A673 (cell line): ENCODE measurements at regions not wholly inside any gene's neighbourhood (a gene's known extent, or its start where the extent isn't known, plus 50 kb on each side); places are given as distances from the start of the nearest gene placed in this dataset.

ENCODE experiments used
- BruUV-seq: library from RNA; stranded (reverse); fragments of 400-500 nt; replicated peaks from 2 replicates; lab custom pipeline; 2021; lab: Mats Ljungman, UMichigan
- CTCF ChIA-PET: fragments of 300-600 bp; sonication (Branson Sonifier 250); formaldehyde crosslinking; loops from one replicate; lab custom pipeline; 2022; ENCODE audit warnings: antibody characterized with exemption; lab: Charles Lee
- POLR2A ChIA-PET: fragments of 300-600 bp; sonication (Branson Sonifier 250); formaldehyde crosslinking; loops from one replicate; lab custom pipeline; 2022; ENCODE audit warnings: antibody characterized with exemption; ENCODE audit not compliant: low non-redundant PET; lab: Charles Lee
- DNase-seq: peaks from one replicate; pipeline ENCODE4 v3.0.0-alpha.2; 2015; ENCODE audit warnings: low spot score
- H3K27ac ChIP-seq: fragments of 200-600 bp; sonication (generic); 2 replicates; pipeline ENCODE4 v1.5.1; 2016; ENCODE audit warnings: mixed run types, low read depth, mild to moderate bottlenecking, mixed read lengths, antibody characterized with exemption, low read length; ENCODE audit not compliant: poor library complexity, severe bottlenecking
- H3K27me3 ChIP-seq: fragments of 200-600 bp; sonication (generic); replicated peaks from 2 replicates; pipeline ENCODE4 v1.6.1; 2017; ENCODE audit warnings: mixed run types, low read depth, mild to moderate bottlenecking, mixed read lengths, antibody characterized with exemption, low read length; ENCODE audit not compliant: insufficient read depth, poor library complexity
- H3K36me3 ChIP-seq: fragments of 200-600 bp; sonication (generic); 2 replicates; pipeline ENCODE4 v1.6.1; 2016; ENCODE audit warnings: mixed run types, mild to moderate bottlenecking, mixed read lengths, antibody characterized with exemption, low read length; ENCODE audit not compliant: insufficient read depth, poor library complexity, severe bottlenecking
- H3K4me1 ChIP-seq: fragments of 200-600 bp; sonication (generic); 2 replicates; pipeline ENCODE4 v1.6.1; 2017; ENCODE audit warnings: mixed run types, mild to moderate bottlenecking, mixed read lengths, antibody characterized with exemption, low read length; ENCODE audit not compliant: insufficient read depth, poor library complexity, severe bottlenecking
- H3K4me3 ChIP-seq: fragments of 200-600 bp; sonication (generic); 2 replicates; pipeline ENCODE4 v1.5.1; 2016; ENCODE audit warnings: low read depth, mixed run types, mild to moderate bottlenecking, mixed read lengths, low read length; ENCODE audit not compliant: poor library complexity, severe bottlenecking
- H3K9me3 ChIP-seq: fragments of 200-600 bp; sonication (generic); 2 replicates; pipeline ENCODE4 v1.6.1; 2016; ENCODE audit warnings: mixed run types, low read depth, mild to moderate bottlenecking, mixed read lengths, antibody characterized with exemption, low read length; ENCODE audit not compliant: poor library complexity, severe bottlenecking
- EZH2 ChIP-seq: fragments of 200-600 bp; sonication (generic); IDR thresholded peaks from 2 replicates; pipeline ENCODE4 v1.6.1; 2017; ENCODE audit warnings: borderline replicate concordance, low read depth, mild to moderate bottlenecking, mixed read lengths, antibody characterized with exemption, low read length; ENCODE audit not compliant: poor library complexity, severe bottlenecking
- intact Hi-C: fragments of 100-400 bp; cut with micrococcal nuclease; formaldehyde crosslinking; loops from one replicate; pipeline ENCODE4 v1.10.0; 2022; ENCODE audit not compliant: unreplicated experiment
- TF ChIP-seq, protein P1 (sequence below): fragments of 300-800, 200-600 bp; sonication (generic); conservative IDR thresholded peaks from 2 replicates; pipeline ENCODE4 v1.5.1; 2017; ENCODE audit warnings: low read depth, mild to moderate bottlenecking, antibody characterized with exemption, low read length, moderate library complexity, mixed read lengths

DNA sequence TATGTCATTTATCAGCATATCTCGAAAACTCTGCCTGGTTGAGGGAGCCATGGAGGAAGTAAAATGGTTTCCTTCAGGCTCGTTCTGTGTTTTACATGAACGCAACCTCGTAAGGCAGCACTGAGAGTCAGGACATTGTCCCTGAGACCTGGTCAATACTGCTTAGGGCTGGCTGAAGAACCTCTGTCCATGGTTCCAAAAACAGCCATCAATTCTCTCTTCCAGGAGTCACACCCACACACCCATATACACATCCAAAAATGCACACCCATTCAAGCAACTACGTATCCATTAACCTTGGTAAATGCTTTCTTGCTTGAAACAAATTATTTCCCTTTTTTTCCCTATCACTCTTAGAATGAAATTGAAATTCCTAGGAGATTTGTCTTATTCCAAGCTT, 91.0 kb upstream of the CHL1 start:
- BruUV-seq: no TSS peak
- H3K27ac ChIP-seq: no peak overlapping the region
- DNase-seq: no peak
- H3K4me3 ChIP-seq: no peak overlapping the region
- intact Hi-C loops: no loop called here
- H3K36me3 ChIP-seq: no peaks in the 10 kb centered on the region
- no peaks in the 10 kb centered on the region for H3K27me3 ChIP-seq
- POLR2A ChIA-PET: no interaction called here
- CTCF ChIA-PET: no interaction called here
- no peak for TF ChIP-seq EZH2
- TF ChIP-seq, protein P1, sequence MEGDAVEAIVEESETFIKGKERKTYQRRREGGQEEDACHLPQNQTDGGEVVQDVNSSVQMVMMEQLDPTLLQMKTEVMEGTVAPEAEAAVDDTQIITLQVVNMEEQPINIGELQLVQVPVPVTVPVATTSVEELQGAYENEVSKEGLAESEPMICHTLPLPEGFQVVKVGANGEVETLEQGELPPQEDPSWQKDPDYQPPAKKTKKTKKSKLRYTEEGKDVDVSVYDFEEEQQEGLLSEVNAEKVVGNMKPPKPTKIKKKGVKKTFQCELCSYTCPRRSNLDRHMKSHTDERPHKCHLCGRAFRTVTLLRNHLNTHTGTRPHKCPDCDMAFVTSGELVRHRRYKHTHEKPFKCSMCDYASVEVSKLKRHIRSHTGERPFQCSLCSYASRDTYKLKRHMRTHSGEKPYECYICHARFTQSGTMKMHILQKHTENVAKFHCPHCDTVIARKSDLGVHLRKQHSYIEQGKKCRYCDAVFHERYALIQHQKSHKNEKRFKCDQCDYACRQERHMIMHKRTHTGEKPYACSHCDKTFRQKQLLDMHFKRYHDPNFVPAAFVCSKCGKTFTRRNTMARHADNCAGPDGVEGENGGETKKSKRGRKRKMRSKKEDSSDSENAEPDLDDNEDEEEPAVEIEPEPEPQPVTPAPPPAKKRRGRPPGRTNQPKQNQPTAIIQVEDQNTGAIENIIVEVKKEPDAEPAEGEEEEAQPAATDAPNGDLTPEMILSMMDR: no peak
- no peaks in the 10 kb centered on the region for H3K4me1 ChIP-seq
- H3K9me3 ChIP-seq: no peaks in the 10 kb centered on the region

DNA sequence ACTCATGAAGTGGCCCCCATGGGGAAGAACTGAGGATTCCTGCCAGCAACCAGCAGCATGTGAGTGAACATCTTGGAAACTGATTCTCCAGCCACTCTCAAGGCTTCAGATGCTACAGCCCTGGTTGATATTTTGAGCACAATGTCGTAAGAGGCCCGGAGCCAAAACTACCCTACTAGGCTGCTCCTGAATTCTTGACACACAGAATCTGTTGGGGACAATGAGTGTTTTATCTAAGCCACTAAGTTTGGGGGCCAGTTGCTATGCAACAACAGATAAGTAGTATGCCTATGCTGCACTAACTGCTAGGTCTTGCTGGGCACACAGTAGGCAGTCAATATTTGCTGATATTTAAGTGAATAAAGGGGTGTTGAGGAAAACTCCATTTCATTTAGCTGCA, 89.9 kb upstream of the CHL1 start:
- BruUV-seq: no TSS peak
- Histone ChIP-seq H3K27me3 (no peaks in the 10 kb centered on the region), H3K4me1 (no peaks in the 10 kb centered on the region), H3K4me3 (no peak overlapping the region), H3K9me3 (no peaks in the 10 kb centered on the region), H3K36me3 (no peaks in the 10 kb centered on the region), H3K27ac (no peak overlapping the region)
- intact Hi-C loops: no loop called here
- TF ChIP-seq, protein P1: no peak
- TF ChIP-seq EZH2: no peak
- no peak for DNase-seq
- ChIA-PET POLR2A (no interaction called here), CTCF (no interaction called here)

DNA sequence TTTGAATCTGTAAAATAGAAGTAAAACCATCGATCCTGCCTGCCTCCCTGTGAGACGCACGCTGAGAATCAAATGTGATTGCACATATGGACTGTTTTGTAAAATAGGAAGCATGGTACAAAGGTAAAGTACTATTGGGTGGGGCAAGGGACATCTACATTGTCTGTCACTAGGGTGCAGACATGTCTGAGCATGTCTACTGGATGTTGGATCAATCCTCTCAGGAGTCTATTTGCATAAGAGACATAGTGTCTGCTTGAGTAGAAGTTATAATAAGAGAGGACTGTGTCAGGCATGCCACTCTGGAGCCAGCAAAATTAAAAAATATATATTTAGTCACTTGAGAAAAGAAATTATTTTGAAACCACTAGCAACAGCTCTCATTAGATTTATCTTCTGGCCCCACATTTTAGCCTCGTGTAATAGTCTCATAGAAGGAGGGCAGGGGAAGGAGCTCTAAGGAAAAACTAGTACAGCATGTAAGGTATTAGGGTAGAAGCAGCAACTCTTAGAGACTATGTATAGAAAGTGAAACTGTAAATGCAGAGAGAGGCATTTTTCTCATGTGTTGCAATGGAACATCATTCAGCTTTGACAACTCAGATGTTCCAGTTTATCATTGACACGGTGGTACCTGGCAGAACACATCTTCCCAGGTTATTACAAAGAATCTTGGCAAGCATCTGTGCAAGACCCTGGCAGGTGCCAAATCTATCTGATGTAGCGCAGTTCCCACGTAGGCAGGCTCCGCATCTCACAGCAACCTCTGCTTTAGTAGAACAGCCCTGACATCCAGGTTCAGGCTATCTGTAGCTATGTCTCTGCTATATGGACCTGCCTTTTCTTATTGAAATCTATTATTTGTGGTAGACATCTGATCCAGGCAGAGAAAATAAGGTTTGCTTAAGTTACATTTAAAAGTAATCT, 85.2 kb upstream of the CHL1 start:
- no peak for DNase-seq
- intact Hi-C loops: no loop called here
- Histone ChIP-seq H3K9me3 (no peaks in the 10 kb centered on the region), H3K36me3 (no peaks in the 10 kb centered on the region), H3K4me1 (no peaks in the 10 kb centered on the region), H3K4me3 (no peak overlapping the region), H3K27me3 (no peaks in the 10 kb centered on the region), H3K27ac (no peak overlapping the region)
- no TSS peak for BruUV-seq
- CTCF ChIA-PET: no interaction called here
- TF ChIP-seq EZH2: no peak
- TF ChIP-seq, protein P1: no peak
- POLR2A ChIA-PET: no interaction called here
